HG02870 (cell line): ENCODE measurements at regions not wholly inside any gene's neighbourhood (a gene's known extent, or its start where the extent isn't known, plus 50 kb on each side); places are given as distances from the start of the nearest gene placed in this dataset.

Experiments
- ATAC-seq: cut with Tn5 transposase; IDR thresholded peaks from one replicate; pipeline ENCODE4 v1.9.1; 2021; ENCODE audit warnings: mild to moderate bottlenecking, moderate library complexity; ENCODE audit not compliant: unreplicated experiment

DNA sequence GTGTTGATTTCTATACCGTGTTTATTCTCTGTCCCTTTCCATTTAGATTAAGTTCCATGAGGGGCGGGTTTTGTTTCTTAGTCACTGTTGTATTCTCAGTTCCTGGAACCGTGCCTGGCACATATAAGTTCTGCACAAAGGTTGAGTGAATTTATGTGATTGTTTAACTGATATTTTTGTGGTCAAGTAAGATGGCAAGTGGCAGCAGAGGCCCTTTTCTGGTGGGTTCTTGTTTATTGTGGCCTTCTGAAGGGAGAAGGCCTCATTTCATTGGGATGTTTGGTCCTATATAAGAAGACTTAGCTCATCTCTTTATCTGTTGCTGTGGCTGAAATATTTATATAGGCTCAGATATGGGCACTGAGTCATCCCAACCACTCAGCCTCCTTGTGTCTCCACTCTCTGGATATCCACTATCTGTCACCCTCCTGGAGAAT lies 262.5 kb downstream of the PSAT1 start:
- no peak for ATAC-seq

- ATAC-seq, result no peak
Measured at GRCh38 chr9:78562021-78562420, 265.1 kb downstream of the PSAT1 start.

- no peak for ATAC-seq
Measured at GRCh38 chr9:78563269-78563668, 266.3 kb downstream of the PSAT1 start.

DNA sequence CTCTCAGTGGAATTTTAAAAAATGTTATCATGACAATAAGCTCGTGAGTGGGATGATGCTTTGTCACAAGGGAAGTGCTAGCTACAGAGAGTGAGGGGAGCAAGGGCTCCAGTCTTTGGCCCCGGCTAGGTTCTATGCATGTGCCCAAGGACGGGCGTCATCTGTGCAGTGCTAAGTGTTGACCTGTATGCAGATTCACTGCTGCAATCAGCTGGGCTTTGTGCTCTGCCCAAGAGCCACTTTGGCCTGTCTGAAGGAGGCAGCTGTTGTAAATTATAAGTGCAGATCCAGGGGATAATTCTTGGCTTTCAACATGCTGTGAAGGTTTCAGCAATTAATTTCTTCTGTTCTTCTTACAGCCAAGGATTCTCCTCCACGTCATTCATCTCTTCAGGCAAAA lies 268.6 kb downstream of the PSAT1 start:
- no peak for ATAC-seq

- ATAC-seq, result no peak
Measured at GRCh38 chr9:78566521-78566920, 269.6 kb downstream of the PSAT1 start.

GRCh38 chr9:78566948-78567675 lies 270.2 kb downstream of the PSAT1 start:
- ATAC-seq, result no peak

DNA sequence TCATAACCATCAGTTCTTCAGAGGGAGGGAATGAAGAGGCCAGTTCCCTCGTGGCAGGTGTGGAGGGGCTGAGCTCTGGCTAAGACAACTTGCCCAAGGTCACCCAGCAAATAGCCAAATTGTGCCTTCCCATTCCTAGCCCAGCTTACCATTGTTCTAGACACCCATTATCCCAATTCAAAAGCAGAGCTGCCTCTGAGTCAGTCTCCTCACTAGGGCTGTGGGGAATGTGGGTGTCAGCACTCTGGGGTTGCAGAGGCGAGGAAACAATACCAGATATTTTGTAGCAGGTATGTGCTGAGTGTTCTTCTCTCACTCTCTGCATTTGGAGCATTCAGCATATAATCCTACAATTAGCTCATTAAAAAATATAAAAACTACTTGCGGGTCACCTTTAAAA lies 270.8 kb downstream of the PSAT1 start:
- ATAC-seq, result no peak

DNA sequence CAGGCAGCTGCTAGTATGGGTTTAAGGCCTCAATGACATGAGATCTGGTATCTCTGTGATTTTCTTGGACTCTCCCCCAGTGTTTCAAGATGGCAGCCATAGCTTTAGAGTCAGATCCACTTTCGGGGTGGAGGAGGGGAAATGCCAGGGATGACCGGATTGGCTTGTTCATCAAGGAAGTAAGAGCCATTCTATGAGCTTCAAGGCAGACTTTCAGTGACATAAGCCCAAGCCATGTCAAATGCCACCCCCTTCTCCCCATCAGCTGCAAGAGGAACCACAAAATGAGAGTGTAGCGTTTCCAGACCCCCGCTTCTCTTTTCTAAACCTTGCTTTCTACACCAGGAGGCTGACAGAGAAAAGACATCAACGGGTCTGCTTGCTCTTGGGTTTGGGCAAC lies 271.8 kb downstream of the PSAT1 start:
- ATAC-seq, result no peak

- ATAC-seq, result no peak
Measured at GRCh38 chr9:78572266-78572665, 275.3 kb downstream of the PSAT1 start.

GRCh38 chr9:78573205-78573604 lies 276.3 kb downstream of the PSAT1 start:
- ATAC-seq, result no peak

DNA sequence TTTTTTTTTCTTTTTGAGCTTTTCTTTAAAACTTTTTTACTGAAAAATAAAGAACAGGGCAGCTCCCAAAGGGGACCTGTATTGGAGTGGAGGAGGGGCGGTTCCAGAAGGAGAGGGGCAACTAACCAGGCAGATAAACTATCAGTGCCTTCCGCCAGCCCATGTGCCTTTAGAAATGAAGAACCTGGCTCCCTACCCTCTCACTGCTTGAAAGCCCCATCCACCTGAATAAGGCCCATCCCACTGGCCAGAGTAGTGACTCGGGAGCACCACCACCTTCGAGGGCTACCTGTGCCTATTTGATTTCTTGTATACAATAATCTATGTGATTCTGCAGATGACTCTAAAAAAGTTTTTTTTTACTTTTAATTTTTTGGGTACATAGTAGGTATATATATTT lies 276.7 kb downstream of the PSAT1 start:
- no peak for ATAC-seq

- ATAC-seq, result no peak
Measured at GRCh38 chr9:78574354-78575045, 277.6 kb downstream of the PSAT1 start.

GRCh38 chr9:78575081-78575480 lies 278.2 kb downstream of the PSAT1 start:
- ATAC-seq, result no peak

- no peak for ATAC-seq
Measured at GRCh38 chr9:78575771-78576170, 278.8 kb downstream of the PSAT1 start.

DNA sequence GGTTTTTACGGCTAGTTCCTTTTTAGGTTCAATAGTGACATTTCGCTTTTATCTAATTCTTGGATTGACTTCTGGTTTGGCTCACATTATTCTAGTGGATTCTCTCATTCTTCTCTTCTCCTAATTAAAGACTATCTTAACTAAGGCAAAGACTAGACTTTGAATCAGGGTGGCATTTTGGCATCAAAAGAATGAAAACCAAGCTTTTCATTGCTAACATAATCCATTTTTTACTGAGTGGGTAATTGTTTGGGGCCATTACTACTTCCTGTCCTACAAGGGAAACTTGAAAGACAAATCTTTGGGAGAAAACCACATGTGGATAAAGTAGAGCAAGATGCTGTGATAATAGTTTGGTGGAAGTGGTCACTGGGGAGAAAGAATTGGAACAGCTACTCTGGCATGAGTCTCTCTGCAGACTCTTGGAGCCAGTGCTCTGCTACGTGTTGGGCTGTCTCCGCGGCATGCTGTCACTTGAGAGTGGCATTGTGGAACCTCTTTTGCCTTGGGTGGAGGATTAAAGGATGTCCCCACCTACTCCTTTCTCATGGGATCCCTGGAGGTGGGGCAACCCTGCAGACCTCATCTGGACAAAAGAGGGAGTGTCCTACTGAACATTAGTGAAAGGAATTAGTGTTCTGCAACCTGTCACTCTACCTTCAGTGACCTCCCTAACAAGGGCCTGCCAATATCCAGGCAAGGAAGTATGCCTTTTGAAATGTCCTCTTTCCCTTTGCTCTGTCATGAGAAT lies 280.4 kb downstream of the PSAT1 start:
- ATAC-seq, result no peak

GRCh38 chr9:78578072-78578471 lies 281.1 kb downstream of the PSAT1 start:
- no peak for ATAC-seq

DNA sequence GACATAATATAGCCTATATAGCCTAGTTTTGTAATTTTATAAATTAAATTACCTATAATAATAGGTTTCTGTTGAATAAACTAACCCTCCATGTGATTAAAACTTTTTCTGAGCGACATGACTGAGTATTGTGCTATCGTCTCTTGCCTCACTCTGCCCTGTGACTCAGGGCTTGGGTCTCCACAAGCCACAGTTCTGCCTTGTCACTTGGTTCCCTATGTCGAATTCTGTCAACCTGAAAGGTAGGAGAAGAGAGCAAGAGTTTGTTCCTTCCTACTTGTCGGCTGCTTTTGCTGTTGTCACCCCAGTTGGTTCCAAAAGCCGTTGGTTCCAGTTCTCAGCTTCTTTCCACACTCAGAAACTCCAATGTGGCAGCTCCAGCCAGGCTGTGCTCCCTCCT lies 285.9 kb downstream of the PSAT1 start:
- ATAC-seq, result no peak

DNA sequence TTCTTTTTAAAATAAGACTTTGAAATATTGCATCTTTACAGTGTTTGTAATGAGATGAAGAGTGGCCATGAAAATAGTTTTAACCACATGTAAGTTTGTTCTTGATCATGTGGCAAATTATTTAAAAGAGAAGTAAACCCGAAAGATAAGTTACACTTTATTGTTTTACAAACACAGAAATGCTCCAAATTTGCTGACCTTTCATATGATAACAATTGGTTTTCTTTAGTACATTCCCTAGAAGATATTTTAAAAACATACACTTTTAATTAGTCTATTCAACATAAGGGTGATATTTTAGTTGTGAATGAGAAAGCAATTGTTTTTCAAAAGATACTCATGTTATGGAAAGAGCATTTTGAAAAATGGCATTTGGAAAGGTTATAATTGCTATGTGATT lies 287.7 kb downstream of the PSAT1 start:
- no peak for ATAC-seq

GRCh38 chr9:78585909-78586308 lies 289.0 kb downstream of the PSAT1 start:
- ATAC-seq, result no peak

DNA sequence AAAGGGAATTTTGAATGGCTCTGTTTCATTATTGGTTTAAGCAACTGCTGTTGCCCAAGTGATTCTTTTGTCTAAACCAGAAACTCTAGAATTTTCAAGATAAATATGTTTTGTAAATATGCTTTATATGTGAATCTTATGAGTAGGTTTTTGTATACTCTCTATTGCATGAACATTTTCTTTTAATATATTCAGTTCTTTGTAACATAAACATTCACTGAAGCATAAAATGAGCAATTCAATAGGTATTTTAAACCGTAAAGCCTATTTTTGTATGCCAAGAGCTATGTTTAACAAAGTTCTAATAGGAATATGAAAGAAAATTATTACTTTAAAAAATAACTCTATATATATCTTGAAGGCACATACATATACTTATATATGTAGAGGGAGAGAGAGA lies 293.1 kb downstream of the PSAT1 start:
- no peak for ATAC-seq

GRCh38 chr9:78592811-78593210 lies 295.9 kb downstream of the PSAT1 start:
- no peak for ATAC-seq
